ENCODE measurements at regions not wholly inside any gene's neighbourhood (a gene's known extent, or its start where the extent isn't known, plus 50 kb on each side); places are given as distances from the start of the nearest gene placed in this dataset.

GRCh38 chr6:80402266-80402665, 295.8 kb downstream of the BCKDHB start:
- H3K9me3 Mint-ChIP-seq (ENCODE audit: unreplicated experiment), result peaks cover 28% of the 10 kb centered on the region
- no peak overlapping the region for H3K4me3 Mint-ChIP-seq (ENCODE audit: unreplicated experiment)
- no peak for DNase-seq (ENCODE audit: extremely low spot score, unreplicated experiment)
- no peak overlapping the region for H3K27ac Mint-ChIP-seq (ENCODE audit: unreplicated experiment)
- H3K36me3 Mint-ChIP-seq (ENCODE audit: unreplicated experiment), result peaks cover 2% of the 10 kb centered on the region
- no peaks in the 10 kb centered on the region for H3K27me3 Mint-ChIP-seq (ENCODE audit: unreplicated experiment)
- H3K4me1 Mint-ChIP-seq (ENCODE audit: unreplicated experiment), result no peaks in the 10 kb centered on the region
- TF ChIP-seq, protein P1, sequence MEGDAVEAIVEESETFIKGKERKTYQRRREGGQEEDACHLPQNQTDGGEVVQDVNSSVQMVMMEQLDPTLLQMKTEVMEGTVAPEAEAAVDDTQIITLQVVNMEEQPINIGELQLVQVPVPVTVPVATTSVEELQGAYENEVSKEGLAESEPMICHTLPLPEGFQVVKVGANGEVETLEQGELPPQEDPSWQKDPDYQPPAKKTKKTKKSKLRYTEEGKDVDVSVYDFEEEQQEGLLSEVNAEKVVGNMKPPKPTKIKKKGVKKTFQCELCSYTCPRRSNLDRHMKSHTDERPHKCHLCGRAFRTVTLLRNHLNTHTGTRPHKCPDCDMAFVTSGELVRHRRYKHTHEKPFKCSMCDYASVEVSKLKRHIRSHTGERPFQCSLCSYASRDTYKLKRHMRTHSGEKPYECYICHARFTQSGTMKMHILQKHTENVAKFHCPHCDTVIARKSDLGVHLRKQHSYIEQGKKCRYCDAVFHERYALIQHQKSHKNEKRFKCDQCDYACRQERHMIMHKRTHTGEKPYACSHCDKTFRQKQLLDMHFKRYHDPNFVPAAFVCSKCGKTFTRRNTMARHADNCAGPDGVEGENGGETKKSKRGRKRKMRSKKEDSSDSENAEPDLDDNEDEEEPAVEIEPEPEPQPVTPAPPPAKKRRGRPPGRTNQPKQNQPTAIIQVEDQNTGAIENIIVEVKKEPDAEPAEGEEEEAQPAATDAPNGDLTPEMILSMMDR (IDR thresholded peaks at IDR 0.05), result no peak

All from osteocyte (in vitro differentiated cells).